Cardiac muscle cell (in vitro differentiated cells and primary cell): ENCODE measurements at regions not wholly inside any gene's neighbourhood (a gene's known extent, or its start where the extent isn't known, plus 50 kb on each side); places are given as distances from the start of the nearest gene placed in this dataset.

Experiments used
- DNase-seq, 2 donors: peaks; one replicate each; pipeline versions ENCODE4 v3.0.0 to v3.0.0-alpha.2; 2010 to 2017; ENCODE audit warnings: low read depth in 1 of 2, low spot score in 1 of 2
- H3K27ac ChIP-seq: fragments of 200-600 bp; sonication (generic); 2 replicates; pipeline ENCODE4 v1.5.1; 2016
- H3K27me3 ChIP-seq: fragments of 200-600 bp; sonication (generic); 2 replicates; pipeline ENCODE4 v1.6.0; 2016; ENCODE audit warnings: control low read depth
- H3K36me3 ChIP-seq: fragments of 200-600 bp; sonication (generic); 2 replicates; pipeline ENCODE4 v1.5.1; 2016; ENCODE audit warnings: control low read depth
- H3K4me1 ChIP-seq: fragments of 200-600 bp; sonication (generic); 2 replicates; pipeline ENCODE4 v1.8.1; 2017; ENCODE audit warnings: low read depth, mild to moderate bottlenecking, mixed run types
- H3K4me3 ChIP-seq: fragments of 200-600 bp; sonication (generic); 2 replicates; pipeline ENCODE4 v1.5.1; 2016; ENCODE audit warnings: mild to moderate bottlenecking
- H3K9me3 ChIP-seq: fragments of 200-600 bp; sonication (generic); 2 replicates; pipeline ENCODE4 v1.5.1; 2017; ENCODE audit warnings: low read depth, mild to moderate bottlenecking, control low read depth
- CTCF ChIP-seq: IDR thresholded peaks from 2 replicates; pipeline ENCODE4 v1.5.1; 2012; ENCODE audit warnings: low read depth, mild to moderate bottlenecking, low read length

GRCh38 chr4:159722052-159722451 is 619.2 kb downstream of the RAPGEF2 start:
- no peak for DNase-seq
- H3K27ac ChIP-seq: no peak overlapping the region
- no peaks in the 10 kb centered on the region for H3K4me1 ChIP-seq
- no peaks in the 10 kb centered on the region for H3K36me3 ChIP-seq
- H3K4me3 ChIP-seq: no peak overlapping the region
- TF ChIP-seq CTCF: no peak
- H3K27me3 ChIP-seq: no peaks in the 10 kb centered on the region
- no peaks in the 10 kb centered on the region for H3K9me3 ChIP-seq

- Histone ChIP-seq H3K27me3 (no peaks in the 10 kb centered on the region), H3K27ac (no peak overlapping the region)
These were observed 620.0 kb downstream of the RAPGEF2 start for GRCh38 chr4:159722918-159723317.

GRCh38 chr4:159723341-159724048 is 620.6 kb downstream of the RAPGEF2 start:
- Histone ChIP-seq H3K4me1 (no peaks in the 10 kb centered on the region), H3K27ac (no peak overlapping the region), H3K9me3 (no peaks in the 10 kb centered on the region), H3K36me3 (no peaks in the 10 kb centered on the region), H3K27me3 (no peaks in the 10 kb centered on the region), H3K4me3 (no peak overlapping the region)
- TF ChIP-seq CTCF: no peak
- no peak for DNase-seq

More at GRCh38 chr4:159722918-159723317, 620.0 kb downstream of the RAPGEF2 start:
- Histone ChIP-seq H3K4me3 (no peak overlapping the region), H3K9me3 (no peaks in the 10 kb centered on the region), H3K4me1 (no peaks in the 10 kb centered on the region), H3K36me3 (no peaks in the 10 kb centered on the region)
- TF ChIP-seq CTCF: no peak
- DNase-seq: no peak

GRCh38 chr4:159725571-159725970 is 622.7 kb downstream of the RAPGEF2 start:
- Histone ChIP-seq H3K4me3 (no peak overlapping the region), H3K27ac (no peak overlapping the region), H3K9me3 (no peaks in the 10 kb centered on the region), H3K4me1 (no peaks in the 10 kb centered on the region), H3K36me3 (no peaks in the 10 kb centered on the region), H3K27me3 (no peaks in the 10 kb centered on the region)
- TF ChIP-seq CTCF: no peak
- no peak for DNase-seq

- Histone ChIP-seq H3K4me1 (no peaks in the 10 kb centered on the region), H3K27me3 (no peaks in the 10 kb centered on the region), H3K9me3 (no peaks in the 10 kb centered on the region), H3K4me3 (no peak overlapping the region), H3K36me3 (no peaks in the 10 kb centered on the region), H3K27ac (no peak overlapping the region)
- no peak for DNase-seq
- no peak for TF ChIP-seq CTCF
These were observed 632.7 kb downstream of the RAPGEF2 start for GRCh38 chr4:159735281-159736207.
